Glutamatergic neuron (in vitro differentiated cells): ENCODE measurements at regions not wholly inside any gene's neighbourhood (a gene's known extent, or its start where the extent isn't known, plus 50 kb on each side); places are given as distances from the start of the nearest gene placed in this dataset.

Source experiments
- DNase-seq: peaks from one replicate; pipeline ENCODE4 v3.0.0; 2022
- H3K27ac Mint-ChIP-seq: one replicate; pipeline ENCODE4 v1.8.0; 2020; ENCODE audit warnings: mild to moderate bottlenecking, mixed read lengths, inconsistent platforms; ENCODE audit not compliant: unreplicated experiment
- H3K27me3 Mint-ChIP-seq: one replicate; pipeline ENCODE4 v1.8.0; 2020; ENCODE audit warnings: mild to moderate bottlenecking, moderate library complexity, mixed read lengths, inconsistent platforms; ENCODE audit not compliant: unreplicated experiment
- H3K36me3 Mint-ChIP-seq: one replicate; pipeline ENCODE4 v1.8.0; 2020; ENCODE audit warnings: mild to moderate bottlenecking, mixed read lengths, inconsistent platforms; ENCODE audit not compliant: unreplicated experiment
- H3K4me1 Mint-ChIP-seq: one replicate; pipeline ENCODE4 v1.8.0; 2020; ENCODE audit warnings: mild to moderate bottlenecking, low read depth, mixed read lengths, inconsistent platforms; ENCODE audit not compliant: unreplicated experiment
- H3K4me3 Mint-ChIP-seq: one replicate; pipeline ENCODE4 v1.8.0; 2020; ENCODE audit warnings: mild to moderate bottlenecking, mixed read lengths, inconsistent platforms; ENCODE audit not compliant: unreplicated experiment
- H3K9me3 Mint-ChIP-seq: one replicate; pipeline ENCODE4 v1.8.0; 2020; ENCODE audit warnings: mild to moderate bottlenecking, moderate library complexity, mixed read lengths, inconsistent platforms; ENCODE audit not compliant: unreplicated experiment
- CTCF ChIP-seq: fragments of 200-600 bp; sonication (generic); IDR thresholded peaks from one replicate; pipeline ENCODE4 v1.5.0; 2021; ENCODE audit not compliant: partially characterized antibody, unreplicated experiment

GRCh38 chr11:69985641-69986439, 92.3 kb upstream of the ANO1 start:
- peaks cover 15% of the 10 kb centered on the region for H3K27me3 Mint-ChIP-seq
- H3K27ac Mint-ChIP-seq = no peak overlapping the region
- DNase-seq = no peak
- TF ChIP-seq CTCF = no peak
- peaks cover 9% of the 10 kb centered on the region for H3K9me3 Mint-ChIP-seq
- no peaks in the 10 kb centered on the region for H3K36me3 Mint-ChIP-seq
- peaks cover 31% of the 10 kb centered on the region for H3K4me1 Mint-ChIP-seq
- peak overlapping the region; percentile 71 for H3K4me3 Mint-ChIP-seq

- Mint-ChIP-seq H3K9me3 (peaks cover 6% of the 10 kb centered on the region), H3K27ac (no peak overlapping the region), H3K36me3 (no peaks in the 10 kb centered on the region), H3K27me3 (peaks cover 15% of the 10 kb centered on the region), H3K4me3 (peak overlapping the region; percentile 72), H3K4me1 (peaks cover 28% of the 10 kb centered on the region)
- DNase-seq = no peak
- TF ChIP-seq CTCF = no peak
These were observed 91.7 kb upstream of the ANO1 start for GRCh38 chr11:69986440-69986787.

GRCh38 chr11:69986830-69987229, 91.3 kb upstream of the ANO1 start:
- Mint-ChIP-seq H3K9me3 (peaks cover 3% of the 10 kb centered on the region), H3K27ac (no peak overlapping the region), H3K36me3 (no peaks in the 10 kb centered on the region), H3K4me3 (peak overlapping the region; percentile 72), H3K4me1 (peaks cover 25% of the 10 kb centered on the region), H3K27me3 (peaks cover 15% of the 10 kb centered on the region)
- no peak for TF ChIP-seq CTCF
- no peak for DNase-seq

- peaks cover 9% of the 10 kb centered on the region for H3K36me3 Mint-ChIP-seq
- H3K27ac Mint-ChIP-seq = no peak overlapping the region
- peaks cover 11% of the 10 kb centered on the region for H3K27me3 Mint-ChIP-seq
- peaks cover 2% of the 10 kb centered on the region for H3K9me3 Mint-ChIP-seq
- H3K4me3 Mint-ChIP-seq = no peak overlapping the region
- no peak for DNase-seq
- no peak for TF ChIP-seq CTCF
- no peaks in the 10 kb centered on the region for H3K4me1 Mint-ChIP-seq
These were observed 86.1 kb upstream of the ANO1 start for GRCh38 chr11:69992026-69992425.

- DNase-seq = no peak
- no peak overlapping the region for H3K27ac Mint-ChIP-seq
- TF ChIP-seq CTCF = no peak
- H3K4me1 Mint-ChIP-seq = no peaks in the 10 kb centered on the region
- peaks cover 9% of the 10 kb centered on the region for H3K27me3 Mint-ChIP-seq
- peaks cover 9% of the 10 kb centered on the region for H3K36me3 Mint-ChIP-seq
- no peak overlapping the region for H3K4me3 Mint-ChIP-seq
- H3K9me3 Mint-ChIP-seq = peaks cover 2% of the 10 kb centered on the region
These were observed 85.0 kb upstream of the ANO1 start for GRCh38 chr11:69992943-69993694.
